ENCODE measurements at regions not wholly inside any gene's neighbourhood (a gene's known extent, or its start where the extent isn't known, plus 50 kb on each side); places are given as distances from the start of the nearest gene placed in this dataset.

GRCh38 chr2:57207191-57207590, 839.4 kb upstream of the VRK2 start:
- no peak for TF ChIP-seq MEIS1 (CRISPR knock-in tag; IDR thresholded peaks at IDR 0.05; ENCODE audit: borderline replicate concordance)
- no peak for TF ChIP-seq TRIM22 (IDR thresholded peaks at IDR 0.05)
- no peak for TF ChIP-seq SP1 (IDR thresholded peaks at IDR 0.05)
- no peak for TF ChIP-seq SP1 (CRISPR knock-in tag; IDR thresholded peaks at IDR 0.05)
- no peak for TF ChIP-seq ZNF274 (CRISPR knock-in tag; IDR thresholded peaks at IDR 0.05)
- TF ChIP-seq CTCF (CRISPR knock-in tag; IDR thresholded peaks at IDR 0.05), result no peak
- TF ChIP-seq STAT6 (CRISPR knock-in tag; IDR thresholded peaks at IDR 0.05; ENCODE audit: borderline replicate concordance), result no peak
- no peak for TF ChIP-seq ZNF770 (CRISPR knock-in tag; IDR thresholded peaks at IDR 0.05)
